ENCODE measurements at regions not wholly inside any gene's neighbourhood (a gene's known extent, or its start where the extent isn't known, plus 50 kb on each side); places are given as distances from the start of the nearest gene placed in this dataset.
"Not testable (repeated sequence)": the region's sequence is repeated elsewhere in the genome, so short reads cannot be mapped to it uniquely, and the experiment has no call there.

DNA sequence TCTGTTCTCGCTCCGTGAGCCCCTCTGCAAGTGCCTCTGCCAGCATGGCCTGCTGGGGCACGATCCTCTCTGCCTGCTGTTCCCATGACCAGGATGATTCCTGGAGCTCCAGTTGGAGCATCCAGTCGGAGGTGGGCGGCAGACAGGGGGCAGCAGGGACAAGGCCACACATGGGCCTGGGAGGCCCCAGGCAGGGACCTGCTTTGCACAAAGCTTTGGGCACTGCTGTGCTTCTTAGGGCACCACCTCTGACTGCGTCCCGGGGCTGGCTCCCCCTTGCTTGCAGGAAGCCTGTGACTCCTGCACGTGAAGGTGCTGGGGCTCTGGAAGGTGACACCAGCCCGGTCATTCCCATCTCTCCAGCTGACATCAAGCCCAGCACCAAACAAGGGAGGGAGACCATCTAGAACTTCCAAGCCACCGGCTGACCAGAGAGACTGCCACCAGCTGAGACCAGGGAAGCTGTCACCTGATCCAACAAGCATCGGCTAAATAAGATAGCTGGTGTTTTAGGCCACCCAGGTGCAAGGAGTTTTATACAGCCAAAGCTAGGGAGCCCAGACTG lies 174.8 kb upstream of the FOXD4L5 start:
- Histone ChIP-seq H3K79me2 (ENCODE audit: insufficient read depth, low read length) (no peaks in the 10 kb centered on the region), H3F3A (ENCODE audit: low read depth) (no peaks in the 10 kb centered on the region), H3K36me3 (ENCODE audit: insufficient read depth, low read length) (no peaks in the 10 kb centered on the region), H3K4me2 (ENCODE audit: low read depth, low read length, poor library complexity, severe bottlenecking) (no peak overlapping the region), H3K9me3 (ENCODE audit: insufficient read depth, low read depth, low read length) (no peaks in the 10 kb centered on the region), H3K9me2 (replicated peaks; ENCODE audit: low read depth, low read length) (no peaks in the 10 kb centered on the region), H3K27me3 (ENCODE audit: insufficient read depth, low read length, poor library complexity, severe bottlenecking) (no peaks in the 10 kb centered on the region), H3K4me3 (ENCODE audit: low read length, poor library complexity, severe bottlenecking) (no peak overlapping the region), H4K20me1 (ENCODE audit: insufficient read depth, low read length, poor library complexity, severe bottlenecking) (no peaks in the 10 kb centered on the region), H3K9ac (ENCODE audit: low read depth, low read length, poor library complexity, severe bottlenecking) (no peak overlapping the region), H2AFZ (ENCODE audit: low read length) (no peak overlapping the region), H3K4me1 (ENCODE audit: insufficient read depth, low read length, poor library complexity, severe bottlenecking) (no peaks in the 10 kb centered on the region)
- TF ChIP-seq, protein P1, sequence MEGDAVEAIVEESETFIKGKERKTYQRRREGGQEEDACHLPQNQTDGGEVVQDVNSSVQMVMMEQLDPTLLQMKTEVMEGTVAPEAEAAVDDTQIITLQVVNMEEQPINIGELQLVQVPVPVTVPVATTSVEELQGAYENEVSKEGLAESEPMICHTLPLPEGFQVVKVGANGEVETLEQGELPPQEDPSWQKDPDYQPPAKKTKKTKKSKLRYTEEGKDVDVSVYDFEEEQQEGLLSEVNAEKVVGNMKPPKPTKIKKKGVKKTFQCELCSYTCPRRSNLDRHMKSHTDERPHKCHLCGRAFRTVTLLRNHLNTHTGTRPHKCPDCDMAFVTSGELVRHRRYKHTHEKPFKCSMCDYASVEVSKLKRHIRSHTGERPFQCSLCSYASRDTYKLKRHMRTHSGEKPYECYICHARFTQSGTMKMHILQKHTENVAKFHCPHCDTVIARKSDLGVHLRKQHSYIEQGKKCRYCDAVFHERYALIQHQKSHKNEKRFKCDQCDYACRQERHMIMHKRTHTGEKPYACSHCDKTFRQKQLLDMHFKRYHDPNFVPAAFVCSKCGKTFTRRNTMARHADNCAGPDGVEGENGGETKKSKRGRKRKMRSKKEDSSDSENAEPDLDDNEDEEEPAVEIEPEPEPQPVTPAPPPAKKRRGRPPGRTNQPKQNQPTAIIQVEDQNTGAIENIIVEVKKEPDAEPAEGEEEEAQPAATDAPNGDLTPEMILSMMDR (conservative IDR thresholded peaks at IDR 0.05; ENCODE audit: low read length) = no peak
- TF ChIP-seq EZH2phosphoT487 (IDR thresholded peaks at IDR 0.05; ENCODE audit: borderline replicate concordance) = no peak

DNA sequence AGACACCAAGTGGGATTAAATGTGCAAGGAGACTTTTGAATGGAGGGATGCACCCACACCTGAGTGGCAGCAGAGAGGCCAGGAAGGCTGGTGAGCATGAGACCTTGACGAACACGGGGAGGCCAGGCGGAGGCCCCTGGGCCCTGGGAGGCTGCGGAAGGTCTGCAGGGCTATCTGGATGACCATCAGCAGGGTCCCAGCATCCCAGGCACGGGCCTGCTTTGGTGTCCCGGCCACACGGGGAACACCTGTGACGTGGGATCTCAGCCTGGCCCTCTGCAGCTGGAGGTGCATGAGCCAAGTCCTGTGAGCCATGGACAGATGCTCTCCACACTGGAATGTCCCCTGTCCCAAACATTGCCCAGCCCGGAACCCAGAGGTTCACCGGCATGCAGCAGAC lies 174.0 kb upstream of the FOXD4L5 start:
- Histone ChIP-seq H3K9me2 (replicated peaks; ENCODE audit: low read depth, low read length) (no peaks in the 10 kb centered on the region), H3K9me3 (ENCODE audit: insufficient read depth, low read depth, low read length) (no peaks in the 10 kb centered on the region), H3K36me3 (ENCODE audit: insufficient read depth, low read length) (no peaks in the 10 kb centered on the region), H3F3A (ENCODE audit: low read depth) (no peaks in the 10 kb centered on the region), H3K9ac (ENCODE audit: low read depth, low read length, poor library complexity, severe bottlenecking) (no peak overlapping the region), H2AFZ (ENCODE audit: low read length) (no peak overlapping the region), H3K4me1 (ENCODE audit: insufficient read depth, low read length, poor library complexity, severe bottlenecking) (no peaks in the 10 kb centered on the region), H3K4me3 (ENCODE audit: low read length, poor library complexity, severe bottlenecking) (no peak overlapping the region), H3K4me2 (ENCODE audit: low read depth, low read length, poor library complexity, severe bottlenecking) (no peak overlapping the region), H3K79me2 (ENCODE audit: insufficient read depth, low read length) (no peaks in the 10 kb centered on the region), H3K27me3 (ENCODE audit: insufficient read depth, low read length, poor library complexity, severe bottlenecking) (no peaks in the 10 kb centered on the region), H4K20me1 (ENCODE audit: insufficient read depth, low read length, poor library complexity, severe bottlenecking) (no peaks in the 10 kb centered on the region)
- TF ChIP-seq, protein P1 (conservative IDR thresholded peaks at IDR 0.05; ENCODE audit: low read length) = no peak
- no peak for TF ChIP-seq EZH2phosphoT487 (IDR thresholded peaks at IDR 0.05; ENCODE audit: borderline replicate concordance)

DNA sequence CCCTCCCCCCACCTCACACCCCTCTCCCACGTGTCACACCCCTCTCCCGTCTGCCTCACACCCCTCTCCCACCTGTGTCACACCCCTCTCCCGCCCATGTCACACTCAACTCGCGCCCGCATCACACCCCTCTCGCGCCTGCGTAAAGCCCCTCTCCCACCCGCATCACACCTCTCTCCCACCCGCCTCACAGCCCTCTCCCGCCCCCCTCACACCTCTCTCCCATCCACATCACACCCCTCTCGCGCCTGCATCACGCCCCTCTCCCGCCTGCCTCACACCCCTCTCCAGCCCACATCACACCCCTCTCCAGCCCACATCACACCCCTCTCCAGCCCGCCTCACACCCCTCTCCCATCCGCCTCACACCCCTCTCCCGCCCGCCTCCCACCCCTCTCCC lies 173.5 kb upstream of the FOXD4L5 start:
- Histone ChIP-seq H2AFZ (ENCODE audit: low read length) (no peak overlapping the region), H3K9me3 (ENCODE audit: insufficient read depth, low read depth, low read length) (no peaks in the 10 kb centered on the region), H3K4me1 (ENCODE audit: insufficient read depth, low read length, poor library complexity, severe bottlenecking) (no peaks in the 10 kb centered on the region), H3K4me2 (ENCODE audit: low read depth, low read length, poor library complexity, severe bottlenecking) (no peak overlapping the region), H4K20me1 (ENCODE audit: insufficient read depth, low read length, poor library complexity, severe bottlenecking) (no peaks in the 10 kb centered on the region), H3F3A (ENCODE audit: low read depth) (no peaks in the 10 kb centered on the region), H3K27me3 (ENCODE audit: insufficient read depth, low read length, poor library complexity, severe bottlenecking) (no peaks in the 10 kb centered on the region), H3K4me3 (ENCODE audit: low read length, poor library complexity, severe bottlenecking) (no peak overlapping the region), H3K9ac (ENCODE audit: low read depth, low read length, poor library complexity, severe bottlenecking) (no peak overlapping the region), H3K79me2 (ENCODE audit: insufficient read depth, low read length) (no peaks in the 10 kb centered on the region), H3K36me3 (ENCODE audit: insufficient read depth, low read length) (no peaks in the 10 kb centered on the region), H3K9me2 (replicated peaks; ENCODE audit: low read depth, low read length) (no peaks in the 10 kb centered on the region)
- TF ChIP-seq, protein P1 (conservative IDR thresholded peaks at IDR 0.05; ENCODE audit: low read length) = no peak
- no peak for TF ChIP-seq EZH2phosphoT487 (IDR thresholded peaks at IDR 0.05; ENCODE audit: borderline replicate concordance)

DNA sequence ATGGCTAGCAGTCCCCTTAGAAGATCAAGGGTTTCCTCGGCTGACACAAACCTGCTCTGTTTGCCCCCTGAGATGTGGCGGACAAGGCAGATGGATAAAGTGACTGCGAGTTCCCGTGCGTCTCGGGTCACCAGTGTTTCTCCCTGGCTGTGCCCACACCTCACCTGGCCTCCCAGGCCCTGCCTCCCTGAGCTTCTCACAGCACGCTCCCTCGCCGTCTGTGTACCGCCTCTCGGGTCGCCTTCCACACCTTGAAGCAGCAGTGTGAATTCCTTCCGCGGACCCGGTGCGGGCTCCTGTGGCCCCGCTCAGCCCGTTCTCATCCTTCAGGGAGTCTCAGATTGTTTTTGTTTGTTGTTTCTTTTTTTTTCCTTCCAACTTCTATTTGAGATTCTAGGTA lies 172.0 kb upstream of the FOXD4L5 start:
- H3K4me3 ChIP-seq (ENCODE audit: low read length, poor library complexity, severe bottlenecking); H3K4me2 ChIP-seq (ENCODE audit: low read depth, low read length, poor library complexity, severe bottlenecking); H3K9me3 ChIP-seq (ENCODE audit: insufficient read depth, low read depth, low read length); H3K9me2 ChIP-seq (replicated peaks; ENCODE audit: low read depth, low read length); H3K36me3 ChIP-seq (ENCODE audit: insufficient read depth, low read length); H4K20me1 ChIP-seq (ENCODE audit: insufficient read depth, low read length, poor library complexity, severe bottlenecking); H3K9ac ChIP-seq (ENCODE audit: low read depth, low read length, poor library complexity, severe bottlenecking); H3K27me3 ChIP-seq (ENCODE audit: insufficient read depth, low read length, poor library complexity, severe bottlenecking); H3K4me1 ChIP-seq (ENCODE audit: insufficient read depth, low read length, poor library complexity, severe bottlenecking); H3F3A ChIP-seq (ENCODE audit: low read depth); H3K79me2 ChIP-seq (ENCODE audit: insufficient read depth, low read length); H2AFZ ChIP-seq (ENCODE audit: low read length): not testable (repeated sequence)

GRCh38 chr9:65455751-65456647 lies 171.0 kb upstream of the FOXD4L5 start:
- H3F3A ChIP-seq (ENCODE audit: low read depth); H3K4me2 ChIP-seq (ENCODE audit: low read depth, low read length, poor library complexity, severe bottlenecking); H3K4me1 ChIP-seq (ENCODE audit: insufficient read depth, low read length, poor library complexity, severe bottlenecking); H3K27me3 ChIP-seq (ENCODE audit: insufficient read depth, low read length, poor library complexity, severe bottlenecking); H2AFZ ChIP-seq (ENCODE audit: low read length); H3K9me2 ChIP-seq (replicated peaks; ENCODE audit: low read depth, low read length); H3K9ac ChIP-seq (ENCODE audit: low read depth, low read length, poor library complexity, severe bottlenecking); H3K4me3 ChIP-seq (ENCODE audit: low read length, poor library complexity, severe bottlenecking); H3K36me3 ChIP-seq (ENCODE audit: insufficient read depth, low read length); H4K20me1 ChIP-seq (ENCODE audit: insufficient read depth, low read length, poor library complexity, severe bottlenecking); H3K79me2 ChIP-seq (ENCODE audit: insufficient read depth, low read length); H3K9me3 ChIP-seq (ENCODE audit: insufficient read depth, low read depth, low read length): not testable (repeated sequence)
